ENCODE measurements at regions not wholly inside any gene's neighbourhood (a gene's known extent, or its start where the extent isn't known, plus 50 kb on each side); places are given as distances from the start of the nearest gene placed in this dataset.

DNA sequence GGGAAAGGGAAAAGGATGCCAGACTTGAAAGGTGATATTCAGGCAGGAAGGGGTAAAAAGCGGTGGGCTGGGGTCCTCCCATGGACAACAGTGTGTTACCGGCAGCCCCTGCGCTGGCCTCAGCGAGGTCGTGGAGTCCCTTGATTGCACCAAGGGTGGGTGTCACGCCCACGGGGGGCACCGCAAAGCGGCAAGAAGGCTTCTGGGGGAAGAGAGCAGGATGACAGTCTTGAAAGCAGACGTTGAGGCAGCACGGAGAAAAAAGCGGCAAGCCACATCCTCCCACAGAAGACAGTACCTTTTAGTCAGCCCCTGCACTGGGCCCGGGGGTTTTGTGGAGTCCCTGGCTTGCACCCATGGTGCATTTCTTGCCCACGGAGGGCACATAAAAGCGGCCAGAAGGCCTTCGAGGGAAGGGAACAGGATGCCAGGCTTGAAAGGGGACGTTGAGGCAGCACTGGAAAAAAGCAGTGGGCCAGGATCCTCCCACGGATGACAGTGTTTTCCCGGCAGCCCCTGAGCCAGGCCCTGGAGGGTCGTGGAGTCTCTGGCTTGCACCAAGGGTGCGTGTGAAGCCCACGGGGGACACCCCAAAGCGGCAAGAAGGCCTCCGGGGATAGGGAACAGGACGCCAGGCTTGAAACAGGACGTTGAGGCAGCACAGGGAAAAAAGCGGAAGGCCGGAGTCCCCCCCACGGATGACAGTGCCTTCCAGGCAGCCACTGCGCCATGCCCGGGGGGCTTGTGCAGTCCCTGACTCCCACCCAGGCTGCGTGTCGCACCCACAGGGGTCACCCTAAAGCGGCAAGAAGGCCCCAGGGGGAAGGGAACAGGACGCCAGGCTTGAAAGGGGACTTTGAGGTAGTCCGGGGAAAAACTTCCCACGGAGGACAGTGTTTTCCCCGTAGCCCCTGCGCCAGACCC, 162.2 kb upstream of the ALG10B start:
- H3K9me3 ChIP-seq (ENCODE audit: control insufficient read depth, insufficient read depth, low read length), result peaks cover 69% of the 10 kb centered on the region
- H4K91ac ChIP-seq (ENCODE audit: insufficient read depth, low read depth, low read length), result no peak overlapping the region
- no peak overlapping the region for H3K56ac ChIP-seq (ENCODE audit: extremely low read depth, insufficient read depth, low read length)
- no peak overlapping the region for H4K8ac ChIP-seq (ENCODE audit: low read depth in 2 of 2, low read length in 2 of 2)
- WGBS, 2 experiments (ENCODE audit: extremely low coverage in 2 of 2, insufficient read length in 1 of 2), result 80% methylated on average over 7 of the region's 39 CpGs; no CpG with 5 or more reads in 1 of the 2 experiments
- no peak overlapping the region for H4K5ac ChIP-seq (ENCODE audit: low read depth, low read length)
- H3K23ac ChIP-seq (ENCODE audit: low read depth, low read length), result no peak overlapping the region
- intact Hi-C loops (cut with micrococcal nuclease), result no loop called here
- no peak overlapping the region for H2AFZ ChIP-seq (replicated peaks; ENCODE audit: low read length, poor library complexity)
- no TSS peak for BruUV-seq (replicated peaks)
- no peak overlapping the region for H3K4me3 ChIP-seq (ENCODE audit: insufficient read depth, low read depth, low read length)
- H3K9me1 ChIP-seq (ENCODE audit: insufficient read depth, low read length), result no peaks in the 10 kb centered on the region
- H3K14ac ChIP-seq (replicated peaks; ENCODE audit: low read depth, low read length), result no peak overlapping the region
- no peak for DNase-seq
- dilution Hi-C loops (cut with HindIII; ENCODE audit: low sequenced_read_pairs, unreplicated experiment), result no loop called here
- H3K36me3 ChIP-seq (ENCODE audit: control insufficient read depth, insufficient read depth, low read length), result no peaks in the 10 kb centered on the region
- TF ChIP-seq BHLHE40 (IDR thresholded peaks at IDR 0.05; ENCODE audit: low read depth, low read length) (no peak), MAFK (IDR thresholded peaks at IDR 0.05; ENCODE audit: low read depth, low read length) (no peak), RCOR1 (IDR thresholded peaks at IDR 0.05; ENCODE audit: insufficient replicate concordance, low read length) (no peak)
- TF ChIP-seq, protein P1, sequence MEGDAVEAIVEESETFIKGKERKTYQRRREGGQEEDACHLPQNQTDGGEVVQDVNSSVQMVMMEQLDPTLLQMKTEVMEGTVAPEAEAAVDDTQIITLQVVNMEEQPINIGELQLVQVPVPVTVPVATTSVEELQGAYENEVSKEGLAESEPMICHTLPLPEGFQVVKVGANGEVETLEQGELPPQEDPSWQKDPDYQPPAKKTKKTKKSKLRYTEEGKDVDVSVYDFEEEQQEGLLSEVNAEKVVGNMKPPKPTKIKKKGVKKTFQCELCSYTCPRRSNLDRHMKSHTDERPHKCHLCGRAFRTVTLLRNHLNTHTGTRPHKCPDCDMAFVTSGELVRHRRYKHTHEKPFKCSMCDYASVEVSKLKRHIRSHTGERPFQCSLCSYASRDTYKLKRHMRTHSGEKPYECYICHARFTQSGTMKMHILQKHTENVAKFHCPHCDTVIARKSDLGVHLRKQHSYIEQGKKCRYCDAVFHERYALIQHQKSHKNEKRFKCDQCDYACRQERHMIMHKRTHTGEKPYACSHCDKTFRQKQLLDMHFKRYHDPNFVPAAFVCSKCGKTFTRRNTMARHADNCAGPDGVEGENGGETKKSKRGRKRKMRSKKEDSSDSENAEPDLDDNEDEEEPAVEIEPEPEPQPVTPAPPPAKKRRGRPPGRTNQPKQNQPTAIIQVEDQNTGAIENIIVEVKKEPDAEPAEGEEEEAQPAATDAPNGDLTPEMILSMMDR (conservative IDR thresholded peaks at IDR 0.05; ENCODE audit: low read depth, low read length), result no peak
- no peak overlapping the region for H2BK120ac ChIP-seq (ENCODE audit: low read depth, low read length)
- no peak overlapping the region for H3K18ac ChIP-seq (ENCODE audit: low read depth, low read length)
- in situ Hi-C loops (cut with MboI; ENCODE audit: low sequenced_read_pairs), result no loop called here
- H2BK5ac ChIP-seq (ENCODE audit: low read depth, low read length, poor library complexity, severe bottlenecking), result no peak overlapping the region
- H3K79me1 ChIP-seq (ENCODE audit: low read depth in 1 of 2, low read length in 2 of 2), result no peaks in the 10 kb centered on the region
- no peak overlapping the region for H2AK9ac ChIP-seq (replicated peaks; ENCODE audit: low read depth, low read length, poor library complexity)
- no peak overlapping the region for H2BK20ac ChIP-seq (ENCODE audit: low read depth, low read length)
- ATAC-seq (ENCODE audit: low read depth), result no peak
- H4K20me1 ChIP-seq (ENCODE audit: insufficient read depth, low read length), result no peaks in the 10 kb centered on the region
- H3K9ac ChIP-seq (ENCODE audit: low read depth, low read length), result no peak overlapping the region
- POLR2A ChIA-PET (ENCODE audit: unreplicated experiment), result no interaction called here
- H3K27ac ChIP-seq (ENCODE audit: insufficient read depth, low read length), result no peak overlapping the region
- no peak overlapping the region for H2BK15ac ChIP-seq (ENCODE audit: low read depth, low read length)
- H3K4me2 ChIP-seq (ENCODE audit: low read depth, low read length), result no peak overlapping the region
- no peak overlapping the region for H2AK5ac ChIP-seq (ENCODE audit: low read depth, low read length)
- CTCF ChIA-PET, result no interaction called here
- no peak overlapping the region for H3K4ac ChIP-seq (ENCODE audit: low read depth, low read length)
- H3K27me3 ChIP-seq (ENCODE audit: control insufficient read depth, insufficient read depth, low read length), result no peaks in the 10 kb centered on the region
- H3K4me1 ChIP-seq (ENCODE audit: control insufficient read depth, insufficient read depth, low read length), result no peaks in the 10 kb centered on the region
